ENCODE measurements at regions not wholly inside any gene's neighbourhood (a gene's known extent, or its start where the extent isn't known, plus 50 kb on each side); places are given as distances from the start of the nearest gene placed in this dataset.

- TF ChIP-seq CTCF (IDR thresholded peaks at IDR 0.05) (no peak), ZFX (IDR thresholded peaks at IDR 0.05; ENCODE audit: borderline replicate concordance) (no peak)
Observed at GRCh38 chr4:164368894-164369293, 385.0 kb upstream of the SMIM31 start.

Data from 22Rv1 (cell line).